ENCODE measurements at regions not wholly inside any gene's neighbourhood (a gene's known extent, or its start where the extent isn't known, plus 50 kb on each side); places are given as distances from the start of the nearest gene placed in this dataset.

- DNase-seq: no peak
Observed at GRCh38 chr1:113007706-113008364, 51.8 kb upstream of the SLC16A1 start.

DNA sequence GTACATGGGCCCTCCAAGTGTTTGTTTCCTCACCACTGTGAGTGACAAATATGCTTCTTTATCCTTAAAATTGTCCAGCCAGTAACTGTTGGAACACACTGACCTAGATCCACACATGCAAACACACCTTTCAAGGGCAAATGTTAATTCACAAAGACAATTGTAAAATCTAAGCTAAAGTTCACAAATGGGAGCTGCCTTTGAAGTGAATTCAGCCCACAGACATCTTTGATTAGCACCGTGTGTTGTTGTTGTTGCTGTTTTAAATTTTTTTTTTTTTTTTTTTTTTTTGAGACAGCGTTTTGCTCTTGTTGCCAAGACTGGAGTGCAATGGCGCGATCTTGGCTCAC, 52.3 kb upstream of the SLC16A1 start:
- no peak for DNase-seq

GRCh38 chr1:113012149-113012548, 56.2 kb upstream of the SLC16A1 start:
- DNase-seq: no peak

- DNase-seq: no peak
Observed at GRCh38 chr1:113013823-113014222, 57.8 kb upstream of the SLC16A1 start.

GRCh38 chr1:113014508-113014907, 58.5 kb upstream of the LRIG2 start:
- DNase-seq: no peak

DNA sequence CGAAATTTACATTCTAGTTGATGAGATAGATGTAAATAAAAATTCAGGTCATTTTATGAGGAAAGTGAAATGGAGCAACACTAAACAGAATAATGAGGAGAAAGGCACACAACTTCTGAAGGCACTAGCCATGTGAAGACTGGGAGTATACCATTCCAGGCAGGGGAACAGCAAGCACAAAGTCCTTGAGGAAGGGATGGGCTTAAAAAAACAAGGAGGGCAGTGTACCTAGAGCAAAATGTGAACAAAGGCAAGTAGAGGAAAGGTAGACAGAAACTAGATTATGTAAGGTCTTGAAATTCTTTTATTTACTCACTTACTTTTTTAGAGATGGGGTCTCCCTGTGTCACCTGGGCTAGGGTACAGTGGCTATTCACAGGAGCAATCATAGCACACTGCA, 54.1 kb upstream of the LRIG2 start:
- DNase-seq: no peak

GRCh38 chr1:113021430-113022085, 51.4 kb upstream of the LRIG2 start:
- DNase-seq: peak in 1 of 3 donors; percentile 16
